HG02642 (cell line): ENCODE measurements at regions not wholly inside any gene's neighbourhood (a gene's known extent, or its start where the extent isn't known, plus 50 kb on each side); places are given as distances from the start of the nearest gene placed in this dataset.

Source experiments
- ATAC-seq: cut with Tn5 transposase; IDR thresholded peaks from one replicate; pipeline ENCODE4 v1.9.1; 2021; ENCODE audit warnings: mild to moderate bottlenecking; ENCODE audit not compliant: unreplicated experiment, poor library complexity

DNA sequence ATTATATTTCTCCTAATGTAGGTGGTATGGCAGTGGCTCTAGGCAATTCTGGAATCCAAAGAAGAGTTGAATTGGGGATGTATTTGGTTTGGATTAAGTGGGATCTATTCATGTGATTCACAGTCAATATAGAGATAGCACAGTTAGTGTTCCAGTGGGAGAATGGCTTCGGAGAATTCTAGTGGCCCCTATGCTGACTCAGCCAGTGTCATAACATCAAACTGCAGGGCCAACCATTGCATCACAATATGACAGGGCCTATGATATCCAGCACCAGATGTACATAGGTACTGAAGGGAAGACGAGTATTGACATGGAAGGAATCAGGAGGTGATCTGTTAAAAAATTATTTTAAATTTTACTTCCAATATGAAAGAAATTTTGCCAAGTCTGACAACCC is 302.8 kb upstream of the UBE2E2 start:
- no peak for ATAC-seq

DNA sequence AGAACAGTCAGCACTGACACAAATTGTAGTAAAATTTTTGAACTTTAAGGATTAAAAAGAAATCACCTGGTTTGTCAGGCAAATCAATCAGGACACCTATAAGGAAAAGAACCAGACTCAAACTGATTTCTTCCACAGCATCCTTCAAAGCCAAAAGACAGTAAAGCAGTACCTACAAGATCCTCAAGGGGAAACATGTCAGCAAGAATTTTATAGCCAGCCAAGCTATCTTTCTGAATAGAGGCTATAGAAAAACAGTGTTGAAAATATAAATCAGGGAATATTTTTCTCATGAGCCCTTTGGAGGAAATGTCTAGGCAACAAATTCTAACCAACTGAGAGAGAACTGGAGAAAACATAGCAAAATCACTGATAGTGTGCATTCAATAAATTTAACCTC is 301.4 kb upstream of the UBE2E2 start:
- ATAC-seq, result no peak

DNA sequence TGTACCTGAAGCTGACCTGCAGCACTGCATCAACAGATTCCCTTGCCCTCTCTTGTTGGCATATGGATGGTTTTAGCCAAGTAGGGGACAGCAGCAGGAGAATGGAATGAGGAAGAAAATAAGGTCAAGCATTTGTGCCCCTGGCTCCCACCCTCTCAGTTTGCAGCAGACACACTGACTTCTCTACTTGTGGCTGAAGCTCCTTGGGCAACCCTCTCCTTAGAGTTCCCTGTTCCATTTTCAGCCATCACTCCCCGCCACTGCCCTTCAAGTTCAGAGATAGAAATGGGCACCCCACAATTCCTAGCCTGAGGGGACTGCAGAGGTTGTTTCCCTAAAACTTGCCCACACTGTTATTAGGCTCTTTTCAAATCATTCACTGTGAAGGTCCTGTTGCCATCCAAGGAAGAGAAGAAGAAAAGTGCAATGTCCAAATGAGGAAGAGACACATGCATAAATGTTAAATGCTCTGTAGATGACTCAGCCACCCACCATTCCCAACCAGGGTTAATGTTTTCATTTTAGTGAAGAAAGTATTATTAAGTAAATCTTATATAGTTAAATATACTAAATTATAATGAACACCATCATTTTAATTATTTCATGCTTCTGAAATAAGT is 295.9 kb upstream of the UBE2E2 start:
- ATAC-seq, result no peak

DNA sequence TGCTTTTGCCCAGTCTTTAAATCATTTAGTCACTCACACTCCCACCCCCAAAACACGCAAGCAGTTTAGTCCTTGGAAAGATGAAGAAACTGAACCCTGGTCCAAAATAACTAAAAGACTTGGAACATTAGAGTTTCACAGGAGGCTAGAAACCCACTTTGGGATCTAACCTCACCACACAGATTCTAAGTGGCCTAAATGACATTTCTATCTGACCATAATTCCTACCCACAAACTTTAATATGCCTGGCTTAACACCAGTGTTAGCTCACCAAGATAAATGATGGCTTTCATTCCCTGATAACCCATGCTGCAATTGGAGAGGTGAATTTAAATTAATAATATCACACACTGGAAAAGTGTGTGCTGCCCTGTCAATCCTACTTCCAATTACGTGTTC is 295.3 kb upstream of the UBE2E2 start:
- no peak for ATAC-seq

DNA sequence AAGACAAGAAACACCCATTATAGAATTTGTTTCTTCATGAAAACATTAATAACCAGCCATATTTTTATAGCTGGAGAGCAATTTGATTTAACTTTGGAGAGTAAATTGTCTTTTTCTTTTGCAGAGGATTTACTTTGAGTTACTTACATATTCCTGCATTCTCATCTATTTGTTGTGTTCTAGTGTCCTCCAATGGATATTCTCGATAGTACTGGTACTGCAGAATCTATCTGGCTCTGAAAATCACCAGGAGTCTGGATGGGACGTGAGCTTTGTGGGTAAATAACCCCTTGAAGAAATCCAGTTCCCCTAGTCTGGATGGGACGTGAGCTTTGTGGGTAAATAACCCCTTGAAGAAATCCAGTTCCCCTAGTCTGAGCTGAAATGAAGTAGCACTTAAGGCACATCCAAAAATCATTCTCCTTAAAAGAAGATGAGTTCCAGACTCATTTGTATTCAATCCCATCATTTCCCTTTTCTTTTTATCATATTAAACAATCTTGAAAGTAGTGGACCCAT is 294.1 kb upstream of the UBE2E2 start:
- no peak for ATAC-seq

DNA sequence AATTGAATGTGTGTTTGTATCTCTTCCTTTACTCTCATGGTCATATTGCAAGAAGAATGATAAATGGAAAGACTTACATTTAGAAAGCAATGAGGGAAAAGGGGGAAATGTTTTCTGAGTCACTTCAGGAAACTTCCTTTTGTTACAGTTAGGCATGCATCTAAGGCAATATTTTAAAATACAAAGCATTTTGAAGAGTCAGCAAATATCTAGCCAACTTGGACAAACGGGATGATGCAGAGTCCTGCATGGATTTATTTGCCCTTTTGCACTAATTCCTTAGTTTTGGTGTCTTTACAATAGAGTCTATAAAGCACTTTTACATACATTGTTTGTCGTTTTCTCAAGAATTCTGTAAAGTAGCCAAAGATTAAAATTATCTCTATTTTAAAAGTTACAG is 286.2 kb upstream of the UBE2E2 start:
- no peak for ATAC-seq

DNA sequence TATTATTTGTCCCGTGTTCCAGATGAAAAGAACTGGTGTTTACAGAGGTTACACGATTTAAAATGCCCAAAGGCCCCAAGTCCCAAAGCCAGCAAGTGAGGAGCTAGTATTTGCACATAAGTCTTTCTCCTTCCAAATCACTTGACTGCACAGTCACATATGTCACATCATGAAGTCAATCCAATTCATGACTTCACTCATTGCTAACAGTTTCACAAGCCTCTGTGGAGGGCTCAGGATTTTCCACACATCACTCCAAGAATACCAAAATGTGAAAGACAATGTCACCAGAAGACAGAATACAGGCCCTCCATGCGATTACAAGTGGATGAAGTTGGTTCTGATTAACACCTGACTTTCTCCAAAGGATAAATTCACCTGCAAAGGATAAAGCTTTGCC is 283.1 kb upstream of the UBE2E2 start:
- no peak for ATAC-seq

DNA sequence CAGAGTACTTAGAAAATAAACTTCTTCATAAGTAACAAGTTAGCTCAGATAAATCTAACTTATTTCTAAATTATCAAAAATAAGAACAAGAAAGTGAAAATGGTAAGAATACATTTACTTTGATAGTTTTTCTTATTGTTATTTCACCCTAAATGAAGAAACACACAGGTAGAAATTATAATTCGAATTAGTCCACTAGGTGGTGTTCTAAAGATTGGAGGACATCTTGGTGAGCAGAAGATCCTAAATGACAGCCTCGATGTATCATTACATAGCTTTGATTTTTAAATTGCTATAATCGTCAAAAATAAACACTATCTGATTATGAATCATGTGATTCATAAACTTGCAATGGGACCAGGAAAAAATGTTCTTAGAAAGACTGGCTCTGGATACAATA is 280.8 kb upstream of the UBE2E2 start:
- ATAC-seq, result no peak

DNA sequence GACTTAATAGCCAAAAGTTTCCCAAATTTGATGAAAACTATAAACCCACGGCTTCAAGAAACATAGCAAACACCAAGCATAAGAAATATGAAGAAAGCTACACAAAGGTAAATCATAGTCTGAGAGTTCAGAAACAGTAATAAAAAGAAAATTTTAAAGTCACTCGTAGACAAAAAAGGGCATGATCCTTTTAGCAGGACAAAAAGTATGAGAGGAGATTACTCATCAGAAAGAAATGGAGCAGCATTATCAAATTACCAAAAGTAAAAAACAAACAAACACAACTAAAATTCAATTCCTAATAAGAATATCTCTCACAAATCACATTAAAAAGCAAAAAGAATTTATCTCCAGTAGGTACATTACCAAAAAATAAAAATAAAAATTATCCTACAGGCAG is 279.4 kb upstream of the UBE2E2 start:
- ATAC-seq, result no peak

DNA sequence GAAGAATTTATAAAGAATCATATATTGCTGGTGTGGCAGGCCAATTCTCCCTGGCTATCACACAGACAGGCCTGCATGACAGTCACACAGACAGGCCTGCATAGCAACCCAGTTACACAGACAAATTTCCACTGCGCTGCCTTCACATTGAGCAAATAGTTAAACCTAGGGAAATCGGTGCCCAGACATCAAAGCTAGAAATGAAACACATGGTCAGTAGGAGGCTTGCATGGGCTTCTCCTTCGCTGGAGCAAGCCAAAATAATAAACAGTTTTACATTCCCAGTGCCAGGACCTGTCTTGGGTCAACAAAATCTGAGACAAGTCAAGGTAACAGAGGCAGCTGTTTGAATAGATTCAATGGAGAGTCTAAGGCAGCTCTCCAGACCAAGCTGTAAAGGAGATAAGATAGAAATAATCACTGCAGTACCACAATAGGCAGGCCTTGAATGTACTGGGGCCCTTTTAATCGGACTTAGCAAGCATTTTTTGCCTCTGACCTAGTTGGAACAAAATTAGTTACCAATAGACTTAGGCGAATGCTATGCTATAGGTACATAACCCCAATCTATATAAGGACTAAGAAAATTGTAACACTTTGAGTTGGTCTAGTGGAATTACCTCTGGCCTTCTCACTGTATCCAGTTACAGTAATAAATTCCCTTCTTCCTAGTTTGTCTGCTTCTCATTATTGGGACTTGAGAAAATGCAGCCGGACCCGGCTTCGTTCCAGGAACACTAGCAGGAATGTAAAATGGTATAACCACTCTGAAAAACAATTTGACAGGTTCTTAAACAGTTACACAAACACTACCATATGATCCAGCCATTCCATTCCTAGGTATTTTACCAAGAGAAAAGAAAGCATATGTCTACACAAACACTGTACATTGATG is 274.7 kb upstream of the UBE2E2 start:
- ATAC-seq, result no peak

DNA sequence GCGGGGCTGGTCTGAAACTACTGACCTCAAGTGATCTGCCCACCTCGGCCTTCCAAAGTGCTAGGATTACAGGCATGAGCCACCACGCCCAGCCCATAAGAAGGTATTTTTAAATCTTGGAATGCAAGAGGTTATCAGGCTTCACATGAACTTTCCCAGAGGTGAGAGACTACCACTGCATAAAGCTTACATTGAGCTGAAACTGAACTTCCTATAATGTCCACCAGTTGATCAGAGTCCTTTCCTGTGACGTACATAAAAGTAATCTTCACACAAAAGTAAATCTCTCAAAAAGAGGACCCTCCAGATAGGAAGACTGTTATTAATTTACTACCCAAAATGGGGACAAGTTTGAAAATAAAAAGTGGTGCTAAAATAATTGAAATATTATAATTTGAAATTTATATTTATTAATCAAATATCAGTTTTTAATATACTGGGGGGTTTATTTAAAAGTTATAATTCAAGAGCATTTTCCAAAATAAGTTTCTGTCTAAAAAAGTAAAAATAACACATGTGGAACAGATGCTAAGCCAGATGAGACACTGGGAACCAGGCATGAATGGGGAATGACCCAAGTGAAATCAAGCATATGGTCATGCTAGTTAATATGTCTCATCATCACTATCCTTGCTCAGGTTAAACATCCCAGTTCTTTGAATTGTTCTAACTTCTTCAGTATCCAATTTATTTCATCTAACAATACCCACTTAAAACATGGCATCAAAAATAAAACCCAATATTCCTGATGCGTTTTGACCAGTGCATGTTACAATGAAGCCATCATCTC is 269.9 kb upstream of the UBE2E2 start:
- no peak for ATAC-seq

DNA sequence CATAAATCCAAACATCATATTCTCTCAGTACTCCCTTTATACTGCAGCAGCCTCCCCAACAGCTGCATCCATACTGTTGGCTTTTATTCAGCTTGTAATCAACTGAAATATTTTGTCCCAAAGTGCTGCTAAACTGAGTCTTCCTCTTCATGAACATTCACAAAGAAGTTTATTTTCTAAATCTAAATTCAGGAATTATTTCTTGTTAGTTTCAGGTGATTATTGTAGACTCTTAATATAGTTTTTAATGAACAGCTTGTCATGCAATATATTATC is 269.3 kb upstream of the UBE2E2 start:
- no peak for ATAC-seq

DNA sequence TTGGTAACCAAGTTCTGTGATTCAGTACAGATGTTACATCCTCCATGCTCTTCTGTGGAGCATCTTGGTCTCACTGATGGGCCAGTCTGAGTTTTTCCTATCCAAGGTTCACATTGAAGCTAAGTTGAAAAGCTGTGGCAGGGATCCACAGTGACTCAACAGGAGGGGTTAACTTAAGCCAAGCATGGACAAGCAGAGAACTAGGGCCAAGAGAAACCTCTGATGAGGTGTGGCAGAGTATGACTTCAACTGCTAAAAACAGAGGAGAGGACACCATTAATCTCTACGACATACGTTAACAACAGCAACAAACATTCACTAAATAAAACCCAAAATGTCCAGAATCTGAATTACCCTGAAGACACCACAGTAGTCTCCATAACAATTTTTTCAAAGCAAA is 268.1 kb upstream of the UBE2E2 start:
- no peak for ATAC-seq

DNA sequence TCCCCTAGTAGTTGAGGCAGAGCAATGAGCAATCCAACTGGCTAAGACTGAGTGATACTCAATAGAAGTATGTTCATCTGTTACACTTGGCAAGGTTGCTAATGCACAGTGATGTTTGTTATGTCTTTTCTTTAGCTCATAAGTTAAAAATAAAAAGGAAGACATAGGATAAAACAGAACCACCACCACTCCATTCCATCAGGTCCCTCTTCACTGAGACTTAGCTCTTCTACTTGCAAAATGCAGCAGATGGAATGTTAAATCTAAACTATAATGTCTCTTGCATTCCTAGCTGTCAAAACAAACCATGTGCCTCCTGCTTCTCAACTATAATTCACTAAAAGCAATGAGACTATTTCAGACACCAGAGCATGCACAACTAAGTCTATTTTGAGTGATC is 265.6 kb upstream of the UBE2E2 start:
- no peak for ATAC-seq

DNA sequence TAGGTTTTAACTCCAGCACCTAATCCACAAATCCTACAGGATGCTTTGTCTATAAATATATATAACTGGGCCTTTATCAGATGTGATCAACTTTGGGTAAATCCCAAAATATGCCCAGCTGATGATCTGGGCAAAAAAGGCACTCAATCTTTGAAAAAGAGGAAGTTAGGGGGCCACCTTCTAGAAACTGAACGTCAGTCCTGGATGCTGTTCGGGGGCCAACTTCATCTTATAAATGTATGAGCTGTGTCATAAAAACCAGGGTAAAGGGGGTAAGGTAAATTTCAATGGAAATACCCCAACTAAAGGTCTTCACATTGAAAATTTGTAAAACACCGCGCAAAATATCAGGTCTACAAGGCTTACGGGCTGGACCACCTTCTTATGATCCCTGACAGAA is 264.4 kb upstream of the UBE2E2 start:
- ATAC-seq, result no peak

DNA sequence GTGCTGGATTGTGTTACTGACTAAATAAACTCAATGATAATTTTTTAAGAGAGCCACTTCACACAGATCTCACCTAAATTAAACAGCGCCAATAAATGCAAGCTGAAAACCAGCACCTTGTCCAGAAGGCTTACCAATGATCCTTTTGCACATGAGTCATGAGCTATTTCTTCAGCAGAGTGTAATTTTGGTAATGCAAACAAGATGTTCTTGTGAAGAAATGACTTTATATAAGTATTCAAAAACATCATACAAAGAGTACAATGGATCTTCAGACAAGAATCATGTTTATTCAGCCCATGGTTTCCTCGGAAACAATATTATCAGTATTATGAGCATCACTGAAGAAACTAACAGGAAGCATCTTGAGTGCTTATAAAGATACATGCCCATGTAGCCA is 263.8 kb upstream of the UBE2E2 start:
- no peak for ATAC-seq

DNA sequence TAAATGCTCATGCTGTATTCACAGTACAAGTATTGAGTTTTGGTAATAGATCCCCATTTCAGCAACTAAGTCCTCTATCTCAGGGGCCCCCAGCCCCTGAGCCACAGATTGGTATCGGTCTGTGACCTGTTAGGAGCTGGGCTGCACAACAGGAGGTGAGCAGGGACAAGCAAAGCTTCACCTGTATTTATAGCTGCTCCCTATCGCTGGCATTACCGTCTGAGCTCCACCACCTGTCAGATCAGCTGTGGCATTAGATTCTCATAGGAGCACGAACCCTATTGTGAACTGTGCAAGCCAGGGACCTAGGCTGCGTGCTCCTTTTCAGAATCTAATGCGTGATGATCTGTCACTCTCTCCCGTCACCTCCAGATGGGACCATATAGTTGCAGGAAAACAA is 262.8 kb upstream of the UBE2E2 start:
- ATAC-seq, result no peak

DNA sequence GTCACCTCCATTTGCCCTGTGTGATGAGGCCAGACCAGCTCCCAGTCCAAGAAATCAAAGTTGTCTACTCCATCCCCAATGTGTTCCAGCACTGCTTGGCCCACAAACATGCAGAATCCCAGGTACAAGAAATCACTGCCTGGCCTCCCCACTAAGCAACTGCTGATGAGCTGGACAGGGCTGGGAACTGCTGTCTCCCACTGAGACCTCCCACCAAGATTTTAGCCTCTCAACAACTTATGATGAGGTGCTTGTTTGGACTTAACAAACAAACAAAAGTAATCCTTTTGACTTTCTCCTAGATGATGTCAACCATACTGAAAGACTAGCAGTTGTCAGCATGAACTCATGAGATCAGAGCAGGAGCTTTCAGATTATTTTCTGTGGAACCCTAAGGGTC is 260.1 kb upstream of the UBE2E2 start:
- no peak for ATAC-seq

DNA sequence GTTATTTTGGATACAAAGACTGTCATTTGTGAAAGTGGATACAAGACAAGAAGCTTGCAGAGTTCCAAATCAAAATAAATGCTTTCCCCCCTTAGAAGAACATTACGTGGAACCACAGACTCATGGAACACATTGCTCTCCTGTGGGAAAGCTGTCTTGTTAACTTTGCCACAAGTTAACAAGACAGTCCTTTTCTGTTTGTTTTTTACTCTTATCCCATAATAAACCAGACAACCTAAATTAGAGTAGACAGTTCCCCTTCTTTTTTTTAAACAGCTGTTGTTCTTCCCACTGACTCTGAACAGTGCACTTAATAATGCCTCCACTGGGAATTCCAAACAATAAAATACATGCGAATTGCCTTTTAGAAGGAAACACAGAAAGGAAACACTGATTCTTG is 255.3 kb upstream of the UBE2E2 start:
- no peak for ATAC-seq

DNA sequence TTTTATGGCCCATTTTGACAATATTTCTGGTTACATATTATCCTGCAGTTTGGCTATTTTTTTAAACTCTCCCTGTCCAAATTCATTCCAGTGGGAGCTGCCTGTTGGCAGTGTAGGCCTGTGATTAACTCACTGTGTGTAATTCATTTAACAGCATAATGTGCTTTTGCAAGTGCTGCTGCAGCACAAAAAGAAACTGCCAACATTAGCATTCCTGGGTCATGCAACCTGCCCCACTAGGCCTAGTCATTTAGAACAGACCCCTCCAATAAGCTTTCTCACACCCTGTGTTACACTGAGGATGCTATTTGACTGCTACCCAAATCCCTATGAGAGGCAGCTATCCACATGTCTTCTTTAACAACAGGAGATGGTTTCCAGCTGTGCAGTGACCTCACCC is 251.2 kb upstream of the UBE2E2 start:
- no peak for ATAC-seq

DNA sequence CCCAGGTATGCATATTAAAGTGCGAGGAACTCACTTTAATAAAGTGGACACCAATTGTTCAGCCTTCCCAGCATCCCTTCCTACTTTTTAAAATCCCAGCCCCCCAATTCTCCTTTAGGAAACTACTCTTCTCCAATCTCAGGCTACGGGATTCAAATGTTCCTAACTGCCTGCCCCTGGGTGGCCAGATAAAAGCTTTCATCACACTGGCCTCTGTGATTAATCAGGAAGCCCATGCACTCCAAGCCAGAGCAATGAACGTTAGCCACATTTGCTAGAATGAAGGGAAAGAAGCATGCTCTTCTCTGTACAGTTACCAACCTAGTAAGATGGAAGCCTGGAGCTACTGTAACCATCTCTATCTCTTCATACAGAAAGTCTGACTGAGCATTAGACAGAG is 250.3 kb upstream of the UBE2E2 start:
- ATAC-seq, result no peak
